Peyer's patch (tissue), 4 donors: ENCODE measurements at regions not wholly inside any gene's neighbourhood (a gene's known extent, or its start where the extent isn't known, plus 50 kb on each side); places are given as distances from the start of the nearest gene placed in this dataset.

Experiments used
- CTCF ChIP-seq, 6 experiments: fragments of 450-650 bp in 4 of 6; fragments of 200-600 bp in 2 of 6; sonication (generic) in 1 of 6; IDR thresholded peaks; one replicate each; pipeline ENCODE4 v1.5.1; 2017 to 2019; ENCODE audit warnings: antibody characterized with exemption in 6 of 6, mild to moderate bottlenecking in 3 of 6, moderate library complexity in 1 of 6
- POLR2A ChIP-seq, 2 donors: fragments of 450-650 bp; IDR thresholded peaks; one replicate each; pipeline ENCODE4 v1.5.1; 2017; ENCODE audit warnings: antibody characterized with exemption in 2 of 2, mild to moderate bottlenecking in 2 of 2, moderate library complexity in 2 of 2

GRCh38 chr2:181395851-181396250 is 61.3 kb upstream of the ITGA4 start:
- no peak for TF ChIP-seq CTCF (IDR thresholded peaks at IDR 0.05)
- TF ChIP-seq POLR2A (IDR thresholded peaks at IDR 0.05): no peak
